ENCODE measurements at regions not wholly inside any gene's neighbourhood (a gene's known extent, or its start where the extent isn't known, plus 50 kb on each side); places are given as distances from the start of the nearest gene placed in this dataset.

DNA sequence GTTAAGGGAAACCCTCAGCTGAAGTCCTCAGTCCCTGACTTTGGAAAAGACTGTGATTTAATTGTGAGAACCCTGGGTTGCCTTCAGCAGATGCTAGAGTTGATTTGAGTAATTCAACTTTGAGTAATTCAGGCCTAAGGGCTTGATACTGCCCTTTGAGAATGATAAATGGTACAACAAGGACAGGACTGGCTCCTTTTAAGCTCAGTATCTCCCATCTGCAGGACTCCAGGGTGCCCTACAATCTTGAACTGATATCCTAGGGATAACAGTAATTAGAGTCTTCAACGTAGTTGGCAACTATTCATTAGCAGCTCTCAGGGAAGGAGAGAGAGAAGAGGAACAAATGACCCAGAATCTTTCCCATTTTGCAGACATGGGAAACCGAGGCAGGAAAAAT lies 186.4 kb downstream of the GATA3 start:
- TF ChIP-seq, protein P1, sequence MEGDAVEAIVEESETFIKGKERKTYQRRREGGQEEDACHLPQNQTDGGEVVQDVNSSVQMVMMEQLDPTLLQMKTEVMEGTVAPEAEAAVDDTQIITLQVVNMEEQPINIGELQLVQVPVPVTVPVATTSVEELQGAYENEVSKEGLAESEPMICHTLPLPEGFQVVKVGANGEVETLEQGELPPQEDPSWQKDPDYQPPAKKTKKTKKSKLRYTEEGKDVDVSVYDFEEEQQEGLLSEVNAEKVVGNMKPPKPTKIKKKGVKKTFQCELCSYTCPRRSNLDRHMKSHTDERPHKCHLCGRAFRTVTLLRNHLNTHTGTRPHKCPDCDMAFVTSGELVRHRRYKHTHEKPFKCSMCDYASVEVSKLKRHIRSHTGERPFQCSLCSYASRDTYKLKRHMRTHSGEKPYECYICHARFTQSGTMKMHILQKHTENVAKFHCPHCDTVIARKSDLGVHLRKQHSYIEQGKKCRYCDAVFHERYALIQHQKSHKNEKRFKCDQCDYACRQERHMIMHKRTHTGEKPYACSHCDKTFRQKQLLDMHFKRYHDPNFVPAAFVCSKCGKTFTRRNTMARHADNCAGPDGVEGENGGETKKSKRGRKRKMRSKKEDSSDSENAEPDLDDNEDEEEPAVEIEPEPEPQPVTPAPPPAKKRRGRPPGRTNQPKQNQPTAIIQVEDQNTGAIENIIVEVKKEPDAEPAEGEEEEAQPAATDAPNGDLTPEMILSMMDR (IDR thresholded peaks at IDR 0.05; ENCODE audit: poor library complexity, severe bottlenecking), result no peak
- no peaks in the 10 kb centered on the region for H3K27me3 ChIP-seq (ENCODE audit: insufficient read depth, poor library complexity, severe bottlenecking)
- H3K36me3 ChIP-seq (ENCODE audit: low read depth), result no peaks in the 10 kb centered on the region
- ATAC-seq (ENCODE audit: low read depth) (no peak), DNase-seq (ENCODE audit: low spot score) (no peak)
- no peak overlapping the region for H3K27ac ChIP-seq (ENCODE audit: poor library complexity, severe bottlenecking)
- H3K4me1 ChIP-seq (ENCODE audit: insufficient read depth, poor library complexity, severe bottlenecking), result no peaks in the 10 kb centered on the region
- no peaks in the 10 kb centered on the region for H3K9me3 ChIP-seq (ENCODE audit: severe bottlenecking)
- H3K4me3 ChIP-seq (ENCODE audit: severe bottlenecking), result no peak overlapping the region

DNA sequence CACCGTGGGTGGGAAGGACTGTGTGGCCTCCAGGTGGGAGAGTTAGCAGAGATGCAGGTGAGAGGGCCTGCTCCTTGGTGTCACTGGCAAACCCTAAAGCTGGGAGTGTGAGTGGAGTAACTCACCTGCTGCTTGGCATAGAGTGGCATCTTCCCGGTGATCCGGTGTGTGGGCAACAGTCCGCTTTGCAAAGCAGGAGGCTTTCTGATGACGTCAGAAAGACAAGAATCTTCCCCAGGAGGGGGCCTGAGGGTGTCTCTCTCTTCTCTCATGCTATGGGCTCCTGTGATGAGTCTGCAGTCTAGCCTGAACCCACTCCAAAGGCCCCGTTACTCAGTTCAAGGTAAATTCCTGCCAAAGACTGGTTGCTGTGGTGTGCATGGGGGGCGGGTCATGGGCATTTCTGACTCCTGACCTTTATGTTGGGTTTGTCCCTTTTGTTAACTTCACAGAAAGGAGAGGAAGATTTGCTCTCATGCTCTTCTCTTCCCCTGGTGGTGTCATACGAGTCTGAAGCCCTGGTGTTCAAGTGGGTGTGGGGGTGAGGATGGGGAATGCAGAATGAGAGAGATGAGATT lies 187.9 kb downstream of the GATA3 start:
- H3K4me1 ChIP-seq (ENCODE audit: insufficient read depth, poor library complexity, severe bottlenecking), result no peaks in the 10 kb centered on the region
- H3K27ac ChIP-seq (ENCODE audit: poor library complexity, severe bottlenecking), result no peak overlapping the region
- H3K4me3 ChIP-seq (ENCODE audit: severe bottlenecking), result no peak overlapping the region

GRCh38 chr10:8245131-8245813 lies 190.8 kb downstream of the GATA3 start:
- DNase-seq (ENCODE audit: low spot score) (no peak), ATAC-seq (ENCODE audit: low read depth) (no peak)
- Histone ChIP-seq H3K4me1 (ENCODE audit: insufficient read depth, poor library complexity, severe bottlenecking) (no peaks in the 10 kb centered on the region), H3K36me3 (ENCODE audit: low read depth) (no peaks in the 10 kb centered on the region), H3K27me3 (ENCODE audit: insufficient read depth, poor library complexity, severe bottlenecking) (no peaks in the 10 kb centered on the region), H3K27ac (ENCODE audit: poor library complexity, severe bottlenecking) (no peak overlapping the region), H3K4me3 (ENCODE audit: severe bottlenecking) (no peak overlapping the region), H3K9me3 (ENCODE audit: severe bottlenecking) (no peaks in the 10 kb centered on the region)
- TF ChIP-seq, protein P1 (IDR thresholded peaks at IDR 0.05; ENCODE audit: poor library complexity, severe bottlenecking), result no peak

More for the DNA sequence above, 187.9 kb downstream of the GATA3 start:
- no peaks in the 10 kb centered on the region for H3K36me3 ChIP-seq (ENCODE audit: low read depth)
- H3K27me3 ChIP-seq (ENCODE audit: insufficient read depth, poor library complexity, severe bottlenecking), result no peaks in the 10 kb centered on the region
- DNase-seq (ENCODE audit: low spot score) (no peak), ATAC-seq (ENCODE audit: low read depth) (no peak)
- TF ChIP-seq, protein P1 (IDR thresholded peaks at IDR 0.05; ENCODE audit: poor library complexity, severe bottlenecking), result no peak
- no peaks in the 10 kb centered on the region for H3K9me3 ChIP-seq (ENCODE audit: severe bottlenecking)

DNA sequence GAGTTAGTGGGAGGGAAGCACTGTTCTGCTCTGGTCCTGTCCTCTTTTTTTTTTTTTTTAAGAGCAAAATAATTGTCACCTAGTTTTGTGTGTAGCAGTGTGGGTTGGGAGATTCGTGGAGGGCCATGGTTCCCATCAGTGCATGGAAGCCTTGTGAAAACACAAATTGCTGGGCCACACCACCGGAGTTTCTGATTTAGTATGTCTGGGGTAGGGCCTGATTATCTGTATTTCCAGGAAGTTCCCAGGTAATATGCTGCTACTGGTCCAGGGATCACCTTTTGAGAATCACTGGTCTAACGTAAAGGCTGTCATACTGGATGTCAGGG lies 191.3 kb downstream of the GATA3 start:
- Histone ChIP-seq H3K36me3 (ENCODE audit: low read depth) (no peaks in the 10 kb centered on the region), H3K4me1 (ENCODE audit: insufficient read depth, poor library complexity, severe bottlenecking) (no peaks in the 10 kb centered on the region), H3K9me3 (ENCODE audit: severe bottlenecking) (no peaks in the 10 kb centered on the region), H3K27ac (ENCODE audit: poor library complexity, severe bottlenecking) (no peak overlapping the region), H3K4me3 (ENCODE audit: severe bottlenecking) (no peak overlapping the region), H3K27me3 (ENCODE audit: insufficient read depth, poor library complexity, severe bottlenecking) (no peaks in the 10 kb centered on the region)
- TF ChIP-seq, protein P1 (IDR thresholded peaks at IDR 0.05; ENCODE audit: poor library complexity, severe bottlenecking), result no peak
- no peak for ATAC-seq (ENCODE audit: low read depth)
- no peak for DNase-seq (ENCODE audit: low spot score)

- Histone ChIP-seq H3K36me3 (ENCODE audit: low read depth) (no peaks in the 10 kb centered on the region), H3K27me3 (ENCODE audit: insufficient read depth, poor library complexity, severe bottlenecking) (no peaks in the 10 kb centered on the region), H3K27ac (ENCODE audit: poor library complexity, severe bottlenecking) (no peak overlapping the region), H3K9me3 (ENCODE audit: severe bottlenecking) (no peaks in the 10 kb centered on the region), H3K4me3 (ENCODE audit: severe bottlenecking) (no peak overlapping the region), H3K4me1 (ENCODE audit: insufficient read depth, poor library complexity, severe bottlenecking) (no peaks in the 10 kb centered on the region)
- ATAC-seq (ENCODE audit: low read depth) (no peak), DNase-seq (ENCODE audit: low spot score) (no peak)
- TF ChIP-seq, protein P1 (IDR thresholded peaks at IDR 0.05; ENCODE audit: poor library complexity, severe bottlenecking), result no peak
Measured at GRCh38 chr10:8246548-8246947, 192.1 kb downstream of the GATA3 start.

All from RWPE2 (cell line).